ENCODE measurements at regions not wholly inside any gene's neighbourhood (a gene's known extent, or its start where the extent isn't known, plus 50 kb on each side); places are given as distances from the start of the nearest gene placed in this dataset.
"Not testable (repeated sequence)": the region's sequence is repeated elsewhere in the genome, so short reads cannot be mapped to it uniquely, and the experiment has no call there.

DNA sequence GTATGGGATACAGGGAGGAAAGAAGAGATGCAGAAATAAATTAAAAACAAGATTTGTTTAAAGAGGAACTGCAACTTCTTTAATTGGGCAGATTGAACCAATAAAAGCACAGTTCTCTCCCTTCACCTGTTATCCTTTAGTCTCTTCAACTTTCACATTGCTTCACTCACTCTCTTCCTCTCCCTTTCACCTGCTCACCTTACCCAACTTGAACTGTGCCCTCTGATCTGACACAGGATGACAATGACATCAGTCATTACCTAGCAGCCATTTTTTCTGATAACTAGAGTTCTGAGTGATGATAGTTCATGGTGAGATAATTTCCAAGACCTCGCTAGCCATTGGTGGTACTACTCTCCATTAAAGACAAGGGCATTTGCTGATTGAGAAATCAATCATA lies 105.5 kb upstream of the NBPF9 start:
- H3K36me3 ChIP-seq (ENCODE audit: control insufficient read depth, insufficient read depth, low read length); H3K4me3 ChIP-seq (ENCODE audit: low read length); DNase-seq (ENCODE audit: low read depth, low spot score); H3K27ac ChIP-seq (ENCODE audit: low read length); H3K27me3 ChIP-seq (ENCODE audit: control insufficient read depth, insufficient read depth, low read length); H3K9me3 ChIP-seq (ENCODE audit: control insufficient read depth, insufficient read depth, low read length); H3K4me1 ChIP-seq (ENCODE audit: control insufficient read depth, insufficient read depth, low read length): not testable (repeated sequence)
- WGBS (ENCODE audit: insufficient coverage, insufficient read length): no CpG with 5 or more reads among the region's 1 CpG

DNA sequence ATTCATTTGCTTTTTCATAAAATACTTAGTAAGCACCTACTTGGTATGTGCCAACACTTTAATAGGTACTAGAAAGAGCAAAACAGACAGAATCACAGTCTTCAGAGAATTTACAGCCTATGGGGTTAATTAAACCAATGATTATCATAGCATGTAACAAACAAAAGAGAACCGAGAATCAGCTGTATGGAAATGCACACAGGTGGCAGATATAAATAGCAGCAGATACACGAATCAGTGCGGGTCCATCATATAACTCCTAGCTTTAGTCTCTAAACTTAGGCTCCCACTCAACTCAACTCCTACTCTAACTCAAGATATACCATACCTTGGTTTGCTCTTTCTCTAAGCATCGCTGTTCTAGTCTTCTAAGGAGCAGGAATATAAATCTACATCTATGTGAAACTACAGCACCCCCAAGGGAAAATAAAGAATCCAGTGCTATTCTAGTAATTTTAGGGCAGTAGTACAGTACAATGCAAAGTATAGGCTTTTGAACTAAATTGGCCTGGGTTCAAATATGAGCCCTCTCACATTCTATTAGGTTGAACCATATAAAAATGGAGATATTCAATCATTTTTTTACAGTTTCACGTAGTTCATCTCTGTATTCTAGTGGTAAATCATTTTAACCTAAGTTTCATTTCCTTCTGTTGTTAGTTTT lies 108.5 kb upstream of the NBPF9 start:
- WGBS (ENCODE audit: insufficient coverage, insufficient read length): no CpG with 5 or more reads among the region's 5 CpGs
- not testable (repeated sequence) for DNase-seq (ENCODE audit: low read depth, low spot score); H3K36me3 ChIP-seq (ENCODE audit: control insufficient read depth, insufficient read depth, low read length); H3K9me3 ChIP-seq (ENCODE audit: control insufficient read depth, insufficient read depth, low read length); H3K4me1 ChIP-seq (ENCODE audit: control insufficient read depth, insufficient read depth, low read length); H3K27me3 ChIP-seq (ENCODE audit: control insufficient read depth, insufficient read depth, low read length); H3K27ac ChIP-seq (ENCODE audit: low read length); H3K4me3 ChIP-seq (ENCODE audit: low read length)

DNA sequence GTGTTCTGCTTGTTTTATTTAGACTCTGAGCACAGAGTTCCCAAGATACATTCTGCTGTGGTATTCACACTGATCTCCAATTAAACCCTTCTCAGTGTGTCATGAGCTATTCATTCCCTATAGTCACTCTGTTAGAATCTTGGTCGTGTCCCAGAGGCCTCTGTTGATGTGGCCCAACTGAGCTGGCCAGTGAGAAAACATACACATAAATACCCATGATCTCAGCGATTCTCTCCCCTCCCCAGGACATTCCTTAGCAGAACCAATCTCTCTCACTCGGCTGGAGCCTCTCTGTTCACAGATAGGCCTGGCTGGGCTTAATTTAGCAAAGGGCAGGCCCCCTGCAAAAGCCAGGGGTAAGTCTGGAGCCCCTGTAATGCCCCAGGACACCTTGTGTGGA lies 109.6 kb upstream of the NBPF9 start:
- not testable (repeated sequence) for H3K27ac ChIP-seq (ENCODE audit: low read length)
- WGBS (ENCODE audit: insufficient coverage, insufficient read length): no CpG with 5 or more reads among the region's 3 CpGs

DNA sequence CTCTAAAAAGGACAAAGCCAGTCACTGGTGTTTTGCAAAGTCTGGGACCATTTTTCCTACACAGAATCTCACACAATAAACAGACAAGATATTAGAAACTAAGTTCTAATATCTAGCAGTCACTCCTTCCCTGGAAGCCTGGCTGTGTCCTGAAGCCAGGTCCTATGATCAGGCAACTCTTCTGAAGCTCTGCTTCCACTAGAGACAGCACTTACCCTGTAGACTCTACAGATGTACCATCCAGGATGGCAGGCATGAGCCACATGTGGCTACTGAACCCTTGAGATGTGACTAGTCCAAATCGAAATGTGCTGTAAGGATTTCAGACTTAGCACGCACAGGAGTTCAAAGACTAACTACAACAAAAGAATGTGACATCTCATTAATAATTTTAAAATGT lies 110.3 kb upstream of the NBPF9 start:
- not testable (repeated sequence) for DNase-seq (ENCODE audit: low read depth, low spot score); H3K27ac ChIP-seq (ENCODE audit: low read length); H3K9me3 ChIP-seq (ENCODE audit: control insufficient read depth, insufficient read depth, low read length); H3K27me3 ChIP-seq (ENCODE audit: control insufficient read depth, insufficient read depth, low read length); H3K4me1 ChIP-seq (ENCODE audit: control insufficient read depth, insufficient read depth, low read length); H3K4me3 ChIP-seq (ENCODE audit: low read length); H3K36me3 ChIP-seq (ENCODE audit: control insufficient read depth, insufficient read depth, low read length)
- no CpG with 5 or more reads among the region's 2 CpGs for WGBS (ENCODE audit: insufficient coverage, insufficient read length)

More for the DNA sequence above, 109.6 kb upstream of the NBPF9 start:
- not testable (repeated sequence) for H3K4me3 ChIP-seq (ENCODE audit: low read length); H3K9me3 ChIP-seq (ENCODE audit: control insufficient read depth, insufficient read depth, low read length); DNase-seq (ENCODE audit: low read depth, low spot score); H3K36me3 ChIP-seq (ENCODE audit: control insufficient read depth, insufficient read depth, low read length); H3K27me3 ChIP-seq (ENCODE audit: control insufficient read depth, insufficient read depth, low read length); H3K4me1 ChIP-seq (ENCODE audit: control insufficient read depth, insufficient read depth, low read length)

DNA sequence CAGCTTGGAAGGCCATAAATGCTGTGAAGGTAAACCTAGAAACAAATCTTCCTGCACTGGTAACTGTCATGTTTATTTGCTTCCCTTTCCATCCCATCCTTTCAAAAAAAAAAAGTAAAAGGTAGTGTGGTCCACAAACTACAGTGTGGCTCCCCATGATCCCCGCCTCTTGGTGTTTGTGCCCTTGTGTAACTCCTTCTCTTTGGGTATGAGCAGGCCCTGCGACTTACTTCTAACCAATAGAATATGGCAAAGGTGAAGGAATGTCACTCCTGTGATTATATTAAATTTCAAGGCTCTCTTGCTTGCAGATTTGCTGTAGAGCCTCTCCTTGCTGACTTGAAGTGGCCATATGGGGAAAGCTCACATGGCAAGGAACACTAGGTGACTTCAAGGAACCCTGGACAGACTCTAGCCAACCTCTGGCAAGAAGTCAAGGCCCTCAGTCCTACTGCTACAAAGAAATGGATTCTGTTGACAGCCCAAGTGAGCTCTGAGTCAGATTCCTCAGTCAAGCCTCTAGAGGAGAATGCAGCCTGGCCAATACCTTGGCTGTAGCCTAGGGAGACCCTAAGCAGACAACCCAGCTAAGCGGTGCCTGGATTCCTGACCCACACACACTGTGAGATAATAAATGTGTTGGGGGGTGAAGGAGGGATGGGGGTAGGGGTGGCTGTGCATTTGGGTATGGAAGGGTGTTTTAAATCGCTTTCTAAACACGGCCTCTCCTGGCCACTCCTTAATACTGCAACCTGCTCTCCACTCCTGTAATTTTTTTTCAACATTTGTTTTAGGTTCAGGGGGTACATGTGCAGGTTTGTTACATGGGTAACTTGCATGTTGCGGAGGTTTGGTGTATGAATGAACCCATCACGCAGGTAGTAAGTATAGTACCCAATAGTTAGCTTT lies 115.0 kb upstream of the NBPF9 start:
- H3K4me1 ChIP-seq (ENCODE audit: control insufficient read depth, insufficient read depth, low read length); H3K36me3 ChIP-seq (ENCODE audit: control insufficient read depth, insufficient read depth, low read length); H3K27ac ChIP-seq (ENCODE audit: low read length); H3K27me3 ChIP-seq (ENCODE audit: control insufficient read depth, insufficient read depth, low read length); H3K4me3 ChIP-seq (ENCODE audit: low read length); DNase-seq (ENCODE audit: low read depth, low spot score); H3K9me3 ChIP-seq (ENCODE audit: control insufficient read depth, insufficient read depth, low read length): not testable (repeated sequence)
- WGBS (ENCODE audit: insufficient coverage, insufficient read length): no CpG with 5 or more reads among the region's 7 CpGs

DNA sequence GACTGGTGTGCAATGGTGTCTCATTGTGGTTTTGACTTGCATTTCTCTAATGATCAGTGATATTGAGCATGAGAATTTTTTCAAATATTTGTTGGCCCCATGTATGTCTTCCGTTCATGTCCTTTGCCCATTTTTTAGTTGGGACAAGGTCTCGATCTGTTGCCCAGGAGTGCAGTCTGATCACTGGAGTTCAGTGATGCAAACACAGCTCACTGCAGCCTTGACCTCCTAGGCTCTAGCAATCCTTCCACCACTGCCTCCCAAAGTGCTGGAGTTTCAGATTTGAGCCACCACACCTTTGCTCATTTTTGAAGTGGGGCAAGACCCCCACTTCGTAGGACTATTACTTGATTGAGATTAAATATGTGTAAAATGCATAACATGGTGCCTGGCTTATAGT lies 116.2 kb upstream of the NBPF9 start:
- no CpG with 5 or more reads among the region's 3 CpGs for WGBS (ENCODE audit: insufficient coverage, insufficient read length)
- not testable (repeated sequence) for H3K4me1 ChIP-seq (ENCODE audit: control insufficient read depth, insufficient read depth, low read length); DNase-seq (ENCODE audit: low read depth, low spot score); H3K27ac ChIP-seq (ENCODE audit: low read length); H3K9me3 ChIP-seq (ENCODE audit: control insufficient read depth, insufficient read depth, low read length); H3K27me3 ChIP-seq (ENCODE audit: control insufficient read depth, insufficient read depth, low read length); H3K36me3 ChIP-seq (ENCODE audit: control insufficient read depth, insufficient read depth, low read length); H3K4me3 ChIP-seq (ENCODE audit: low read length)

DNA sequence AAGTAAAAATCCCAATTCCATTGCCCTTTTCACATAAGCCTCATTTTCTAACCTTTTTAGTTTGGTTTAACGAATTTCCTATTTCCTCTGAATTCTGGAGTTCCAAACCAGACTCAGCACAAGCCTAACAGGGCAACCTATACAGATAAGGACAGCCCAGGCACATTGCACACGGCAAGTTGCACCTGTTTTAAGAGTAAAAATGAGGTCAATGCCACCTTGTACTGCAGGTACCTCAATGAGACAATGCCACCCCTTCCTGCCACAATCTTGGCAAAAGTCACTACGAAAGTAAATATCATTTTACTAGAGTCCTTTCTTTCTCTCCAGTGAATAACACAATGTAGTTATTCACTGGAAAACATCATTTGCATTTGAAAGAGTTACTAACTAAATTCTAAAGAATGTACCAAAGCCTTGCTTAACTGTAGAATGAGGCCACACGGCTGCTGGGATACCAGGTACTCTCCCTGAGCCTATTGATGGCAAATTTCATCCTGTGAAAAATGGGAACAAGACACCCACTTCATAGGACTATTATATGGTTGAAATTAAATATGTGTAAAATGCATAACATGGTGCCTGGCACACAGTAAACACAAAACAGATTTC lies 117.2 kb upstream of the NBPF9 start:
- H3K9me3 ChIP-seq (ENCODE audit: control insufficient read depth, insufficient read depth, low read length); H3K4me3 ChIP-seq (ENCODE audit: low read length); H3K27me3 ChIP-seq (ENCODE audit: control insufficient read depth, insufficient read depth, low read length); H3K4me1 ChIP-seq (ENCODE audit: control insufficient read depth, insufficient read depth, low read length); H3K36me3 ChIP-seq (ENCODE audit: control insufficient read depth, insufficient read depth, low read length); DNase-seq (ENCODE audit: low read depth, low spot score); H3K27ac ChIP-seq (ENCODE audit: low read length): not testable (repeated sequence)
- no CpG with 5 or more reads among the region's 4 CpGs for WGBS (ENCODE audit: insufficient coverage, insufficient read length)

DNA sequence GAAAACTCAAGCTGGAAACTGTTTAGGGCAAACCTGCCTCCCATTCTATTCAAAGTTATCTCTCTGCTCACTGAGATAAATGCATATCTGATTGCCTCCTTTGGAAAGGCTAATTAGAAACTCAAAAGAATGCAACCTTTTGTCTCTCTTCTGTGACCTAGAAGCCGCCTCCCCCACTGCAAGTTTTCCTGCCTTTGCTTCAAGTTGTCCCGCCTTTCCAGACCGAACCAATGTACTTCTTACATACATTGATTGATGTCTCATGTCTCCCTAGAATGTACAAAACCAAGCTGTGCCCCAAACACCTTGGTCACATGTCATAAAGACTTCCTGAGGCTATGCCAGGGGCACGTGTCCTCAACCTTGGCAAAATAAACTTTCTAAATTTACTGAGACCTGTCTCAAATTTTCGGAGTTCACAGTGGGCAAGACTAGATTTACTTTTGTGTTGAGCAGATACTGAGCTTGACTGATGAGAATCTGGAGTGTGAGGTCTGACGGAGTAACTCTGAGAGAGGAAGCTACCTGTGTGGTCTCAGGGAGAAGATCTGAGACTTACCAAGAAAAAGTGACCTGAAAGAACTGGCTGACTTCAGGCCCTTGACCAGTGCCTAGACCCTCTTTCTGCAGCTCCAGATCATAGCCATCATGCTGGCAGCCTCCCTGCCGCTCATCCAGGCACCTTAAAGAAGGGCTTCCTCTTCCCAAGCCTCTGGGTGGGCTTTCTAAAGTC lies 124.7 kb upstream of the NBPF9 start:
- H3K27ac ChIP-seq (ENCODE audit: low read length); H3K4me1 ChIP-seq (ENCODE audit: control insufficient read depth, insufficient read depth, low read length); H3K27me3 ChIP-seq (ENCODE audit: control insufficient read depth, insufficient read depth, low read length); DNase-seq (ENCODE audit: low read depth, low spot score); H3K36me3 ChIP-seq (ENCODE audit: control insufficient read depth, insufficient read depth, low read length); H3K9me3 ChIP-seq (ENCODE audit: control insufficient read depth, insufficient read depth, low read length); H3K4me3 ChIP-seq (ENCODE audit: low read length): not testable (repeated sequence)
- no CpG with 5 or more reads among the region's 7 CpGs for WGBS (ENCODE audit: insufficient coverage, insufficient read length)

DNA sequence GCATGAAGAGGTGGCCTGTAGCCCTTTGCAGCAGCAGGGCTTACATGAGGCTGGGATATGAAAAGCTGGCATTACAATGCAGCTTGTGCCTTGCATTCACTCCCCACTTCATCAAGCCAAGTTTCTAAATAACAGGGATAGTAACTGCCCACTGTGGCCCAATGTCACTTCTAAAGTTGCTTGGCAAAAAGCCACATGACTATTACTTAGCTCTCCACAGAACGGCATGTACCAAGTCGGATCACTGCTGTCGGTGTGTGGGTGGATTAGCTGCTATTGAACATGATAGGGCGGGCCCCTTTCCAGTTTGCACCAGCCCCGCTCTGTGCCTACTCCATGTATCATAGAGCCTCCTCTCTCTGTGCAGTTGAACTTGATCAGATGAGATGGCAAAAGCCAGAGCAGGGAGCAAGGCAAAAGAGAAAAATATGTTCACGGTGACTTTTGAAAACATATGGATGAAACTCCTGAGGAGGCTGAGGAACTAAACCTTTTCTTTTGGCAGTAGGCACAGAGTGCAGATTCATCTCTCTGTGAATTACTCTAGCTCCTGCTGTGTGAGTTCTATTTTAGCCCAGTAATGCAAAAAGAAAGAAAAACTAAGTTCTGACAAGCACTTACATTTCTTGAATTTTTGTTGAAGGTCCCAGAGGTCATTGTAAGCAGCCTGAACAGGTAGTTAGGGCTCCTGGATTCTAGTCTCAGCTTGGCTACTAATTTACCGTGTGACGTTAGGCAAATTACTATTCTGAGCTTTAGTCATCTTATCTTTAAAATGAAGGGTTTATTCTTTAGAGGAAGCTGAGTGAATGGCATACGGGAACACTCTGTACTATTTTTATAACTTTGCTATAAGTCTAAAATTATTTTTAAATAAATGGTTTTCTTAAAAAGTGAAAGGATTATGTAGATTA lies 125.6 kb upstream of the NBPF9 start:
- H3K9me3 ChIP-seq (ENCODE audit: control insufficient read depth, insufficient read depth, low read length); H3K27me3 ChIP-seq (ENCODE audit: control insufficient read depth, insufficient read depth, low read length); DNase-seq (ENCODE audit: low read depth, low spot score); H3K4me1 ChIP-seq (ENCODE audit: control insufficient read depth, insufficient read depth, low read length); H3K27ac ChIP-seq (ENCODE audit: low read length); H3K4me3 ChIP-seq (ENCODE audit: low read length); H3K36me3 ChIP-seq (ENCODE audit: control insufficient read depth, insufficient read depth, low read length): not testable (repeated sequence)
- WGBS (ENCODE audit: insufficient coverage, insufficient read length): no CpG with 5 or more reads among the region's 9 CpGs
